ENCODE measurements at regions not wholly inside any gene's neighbourhood (a gene's known extent, or its start where the extent isn't known, plus 50 kb on each side); places are given as distances from the start of the nearest gene placed in this dataset.

DNA sequence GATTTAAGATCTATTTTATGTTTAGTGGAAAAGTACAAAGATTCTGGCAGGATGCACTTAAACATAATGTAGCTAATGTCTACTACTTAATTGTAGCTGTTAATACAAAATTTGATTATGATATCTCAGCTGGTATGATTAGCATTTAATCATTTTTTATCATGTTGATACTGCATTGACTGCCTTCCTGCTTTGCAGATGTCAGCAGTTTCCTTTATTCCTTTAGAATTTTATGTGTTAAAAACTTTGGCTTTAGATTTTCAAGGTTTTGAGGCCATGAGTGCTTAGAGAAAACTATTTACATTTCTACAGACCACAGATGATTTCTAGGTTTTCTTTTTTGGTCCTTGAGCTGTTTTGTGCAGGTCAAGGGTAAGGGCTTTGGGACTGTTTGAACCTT lies 152.2 kb downstream of the ZNF326 start:
- no peaks in the 10 kb centered on the region for H3K27me3 Mint-ChIP-seq (ENCODE audit: insufficient read depth)
- H3K4me3 Mint-ChIP-seq, result no peak overlapping the region
- H3K9me3 Mint-ChIP-seq, result peaks cover 15% of the 10 kb centered on the region
- no peak for DNase-seq
- TF ChIP-seq, protein P1, sequence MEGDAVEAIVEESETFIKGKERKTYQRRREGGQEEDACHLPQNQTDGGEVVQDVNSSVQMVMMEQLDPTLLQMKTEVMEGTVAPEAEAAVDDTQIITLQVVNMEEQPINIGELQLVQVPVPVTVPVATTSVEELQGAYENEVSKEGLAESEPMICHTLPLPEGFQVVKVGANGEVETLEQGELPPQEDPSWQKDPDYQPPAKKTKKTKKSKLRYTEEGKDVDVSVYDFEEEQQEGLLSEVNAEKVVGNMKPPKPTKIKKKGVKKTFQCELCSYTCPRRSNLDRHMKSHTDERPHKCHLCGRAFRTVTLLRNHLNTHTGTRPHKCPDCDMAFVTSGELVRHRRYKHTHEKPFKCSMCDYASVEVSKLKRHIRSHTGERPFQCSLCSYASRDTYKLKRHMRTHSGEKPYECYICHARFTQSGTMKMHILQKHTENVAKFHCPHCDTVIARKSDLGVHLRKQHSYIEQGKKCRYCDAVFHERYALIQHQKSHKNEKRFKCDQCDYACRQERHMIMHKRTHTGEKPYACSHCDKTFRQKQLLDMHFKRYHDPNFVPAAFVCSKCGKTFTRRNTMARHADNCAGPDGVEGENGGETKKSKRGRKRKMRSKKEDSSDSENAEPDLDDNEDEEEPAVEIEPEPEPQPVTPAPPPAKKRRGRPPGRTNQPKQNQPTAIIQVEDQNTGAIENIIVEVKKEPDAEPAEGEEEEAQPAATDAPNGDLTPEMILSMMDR (IDR thresholded peaks at IDR 0.05), result no peak
- H3K4me1 Mint-ChIP-seq (ENCODE audit: low read depth), result no peaks in the 10 kb centered on the region
- no peaks in the 10 kb centered on the region for H3K36me3 Mint-ChIP-seq (ENCODE audit: low read depth)
- no peak overlapping the region for H3K27ac Mint-ChIP-seq

DNA sequence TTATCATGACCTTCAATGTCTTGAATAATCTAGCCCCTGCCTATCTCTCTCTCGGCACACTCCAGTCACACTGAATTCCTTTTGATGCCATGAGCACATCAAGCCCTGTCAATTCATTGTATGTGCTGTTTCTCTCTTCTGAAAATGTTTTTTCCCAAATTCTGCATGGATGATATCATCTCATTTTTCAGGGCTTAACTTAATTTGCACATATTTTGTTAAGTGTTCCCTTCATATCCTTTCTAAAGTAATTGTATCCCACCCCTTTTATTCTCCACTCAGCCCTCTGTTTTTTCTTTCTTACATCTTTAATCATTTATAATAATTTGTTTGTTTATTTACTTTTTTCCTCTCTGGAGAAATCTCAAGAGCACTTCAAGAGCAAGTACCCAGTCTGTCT lies 149.9 kb downstream of the ZNF326 start:
- H3K4me1 Mint-ChIP-seq (ENCODE audit: low read depth), result no peaks in the 10 kb centered on the region
- no peaks in the 10 kb centered on the region for H3K27me3 Mint-ChIP-seq (ENCODE audit: insufficient read depth)
- DNase-seq, result no peak
- TF ChIP-seq, protein P1 (IDR thresholded peaks at IDR 0.05), result no peak
- no peak overlapping the region for H3K27ac Mint-ChIP-seq
- no peaks in the 10 kb centered on the region for H3K36me3 Mint-ChIP-seq (ENCODE audit: low read depth)
- H3K9me3 Mint-ChIP-seq, result peaks cover 21% of the 10 kb centered on the region
- H3K4me3 Mint-ChIP-seq, result no peak overlapping the region

DNA sequence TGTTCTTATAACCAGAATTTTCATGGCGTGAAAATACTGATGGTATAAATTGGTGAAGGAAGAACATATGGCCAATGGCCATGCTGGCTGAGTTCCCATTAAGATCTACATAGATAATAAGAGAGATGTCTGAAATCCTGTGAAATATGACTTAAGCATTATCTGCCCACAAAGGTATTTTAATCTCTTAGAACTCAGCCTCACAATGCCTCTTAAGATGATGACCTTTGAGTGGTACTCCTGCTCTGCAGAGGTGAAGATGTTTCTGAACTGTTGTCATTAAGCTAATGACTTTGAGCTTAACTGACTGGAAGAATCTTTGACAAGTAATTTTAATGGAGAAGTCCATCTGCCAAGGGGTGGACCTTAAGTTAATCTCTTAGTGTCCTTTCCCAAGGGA lies 148.7 kb downstream of the ZNF326 start:
- TF ChIP-seq, protein P1 (IDR thresholded peaks at IDR 0.05), result no peak

DNA sequence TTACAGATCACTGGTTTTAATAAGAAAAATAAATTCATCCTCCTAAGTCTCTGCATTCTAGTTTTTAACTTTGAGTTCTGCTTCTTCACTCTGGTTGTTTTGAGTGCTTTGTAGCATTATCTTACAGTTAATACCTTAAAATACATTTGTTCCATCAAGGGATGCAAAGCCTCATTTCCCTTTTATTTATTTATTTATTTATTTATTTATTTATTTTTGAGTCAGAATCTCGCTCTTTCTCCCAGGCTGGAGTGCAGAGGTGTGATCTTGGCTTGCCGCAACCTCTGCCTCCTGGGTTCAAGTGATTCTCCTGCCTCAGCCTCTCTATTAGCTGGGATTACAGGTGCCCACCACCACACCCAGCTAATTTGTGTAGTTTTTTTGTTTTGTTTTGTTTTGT lies 147.8 kb downstream of the ZNF326 start:
- Mint-ChIP-seq H3K9me3 (peaks cover 26% of the 10 kb centered on the region), H3K4me3 (no peak overlapping the region), H3K4me1 (ENCODE audit: low read depth) (no peaks in the 10 kb centered on the region), H3K36me3 (ENCODE audit: low read depth) (no peaks in the 10 kb centered on the region), H3K27me3 (ENCODE audit: insufficient read depth) (no peaks in the 10 kb centered on the region), H3K27ac (no peak overlapping the region)
- TF ChIP-seq, protein P1 (IDR thresholded peaks at IDR 0.05), result no peak
- no peak for DNase-seq

More for the DNA sequence above, 148.7 kb downstream of the ZNF326 start:
- Mint-ChIP-seq H3K4me1 (ENCODE audit: low read depth) (no peaks in the 10 kb centered on the region), H3K27me3 (ENCODE audit: insufficient read depth) (no peaks in the 10 kb centered on the region), H3K4me3 (no peak overlapping the region), H3K9me3 (peaks cover 26% of the 10 kb centered on the region), H3K27ac (no peak overlapping the region), H3K36me3 (ENCODE audit: low read depth) (no peaks in the 10 kb centered on the region)
- DNase-seq, result no peak

DNA sequence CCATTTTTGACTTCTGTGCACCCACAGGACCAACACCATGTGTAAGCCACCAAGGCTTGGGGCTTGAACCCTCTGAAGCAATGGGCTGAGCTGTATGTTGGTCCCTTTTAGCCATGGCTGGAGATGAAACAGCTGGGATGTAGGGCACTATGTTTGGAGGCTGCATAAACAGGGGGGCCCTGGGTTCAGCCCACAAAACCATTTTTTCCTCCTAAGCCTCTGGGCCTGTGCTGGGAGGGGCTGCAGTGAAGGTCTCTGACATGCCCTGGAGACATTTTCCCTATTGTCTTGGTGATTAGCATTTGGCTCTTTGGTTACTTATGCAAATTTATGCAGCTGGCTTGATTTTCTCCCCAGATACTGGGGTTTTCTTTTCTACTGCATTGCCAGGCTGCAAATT lies 144.9 kb downstream of the ZNF326 start:
- Mint-ChIP-seq H3K4me3 (no peak overlapping the region), H3K27me3 (ENCODE audit: insufficient read depth) (no peaks in the 10 kb centered on the region), H3K36me3 (ENCODE audit: low read depth) (no peaks in the 10 kb centered on the region), H3K4me1 (ENCODE audit: low read depth) (no peaks in the 10 kb centered on the region), H3K27ac (no peak overlapping the region), H3K9me3 (peaks cover 26% of the 10 kb centered on the region)
- TF ChIP-seq, protein P1 (IDR thresholded peaks at IDR 0.05), result no peak
- DNase-seq, result no peak

DNA sequence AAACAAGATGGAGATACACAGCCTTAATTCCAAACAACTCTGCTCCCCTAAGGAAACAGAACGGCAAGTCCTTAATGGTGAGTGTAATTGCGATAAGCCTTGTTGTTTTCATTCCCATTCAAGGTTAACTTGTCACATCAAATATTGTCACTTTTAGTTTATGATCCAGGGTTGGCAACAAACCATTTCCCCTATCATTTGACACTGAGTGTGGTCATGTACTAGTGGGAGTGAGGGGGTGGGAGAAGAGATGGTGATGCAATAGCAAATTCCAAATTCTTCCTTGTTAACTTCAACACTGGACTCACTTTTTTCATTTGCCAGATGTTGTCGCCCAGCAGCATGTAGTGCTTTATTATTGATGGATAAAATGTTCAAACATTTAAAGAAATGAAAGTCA lies 140.4 kb downstream of the ZNF326 start:
- no peak for DNase-seq
- Mint-ChIP-seq H3K27ac (no peak overlapping the region), H3K4me1 (ENCODE audit: low read depth) (no peaks in the 10 kb centered on the region), H3K36me3 (ENCODE audit: low read depth) (no peaks in the 10 kb centered on the region), H3K4me3 (no peak overlapping the region), H3K27me3 (ENCODE audit: insufficient read depth) (no peaks in the 10 kb centered on the region; the same call in 1 of the 2 replicates), H3K9me3 (peaks cover 9% of the 10 kb centered on the region)
- TF ChIP-seq, protein P1 (IDR thresholded peaks at IDR 0.05), result no peak

Data from HFFc6 (cell line).